Dermis blood vessel endothelial cell (primary cell): ENCODE measurements at regions not wholly inside any gene's neighbourhood (a gene's known extent, or its start where the extent isn't known, plus 50 kb on each side); places are given as distances from the start of the nearest gene placed in this dataset.

ENCODE experiments used
- DNase-seq: peaks from one replicate; pipeline ENCODE4 v3.0.0; 2010

DNA sequence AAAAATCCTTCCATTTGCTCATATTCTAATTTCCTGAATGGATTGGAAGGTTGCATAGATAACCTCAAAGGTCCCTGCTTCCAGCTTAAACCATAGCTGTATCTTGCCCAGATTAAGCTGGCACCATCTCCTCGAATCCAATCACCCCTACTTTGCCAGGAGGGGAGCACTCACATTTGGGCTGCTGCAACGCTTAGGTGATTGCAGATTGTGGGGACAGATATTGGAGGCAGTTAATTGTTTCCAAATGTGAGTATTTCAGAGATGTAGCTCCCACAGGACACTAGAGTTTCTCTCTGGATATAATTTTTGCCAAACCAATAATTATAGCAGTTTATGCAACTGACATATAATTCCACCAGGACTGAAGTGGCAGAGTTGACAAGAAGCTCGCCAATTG is 53.5 kb upstream of the ACSL1 start:
- no peak for DNase-seq

DNA sequence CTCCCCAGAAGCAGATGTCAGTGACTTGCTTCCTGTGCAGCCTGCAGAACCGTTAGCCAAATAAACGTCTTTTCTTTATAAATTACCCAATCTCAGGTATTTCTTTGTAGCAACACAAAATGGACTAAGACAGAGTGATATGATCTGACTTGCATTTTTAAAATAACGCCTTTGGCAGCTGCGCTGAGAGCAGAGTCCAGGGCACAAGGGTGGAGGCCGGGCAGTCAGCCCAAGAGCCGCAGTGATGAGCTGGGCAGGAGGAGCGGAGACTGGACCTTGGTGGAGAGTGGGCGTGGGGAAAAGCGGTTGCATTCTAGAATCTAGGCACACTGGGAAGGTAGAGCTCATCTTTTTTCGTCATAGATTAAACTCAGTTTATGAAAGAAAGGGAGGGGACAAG is 56.5 kb upstream of the ACSL1 start:
- no peak for DNase-seq

DNA sequence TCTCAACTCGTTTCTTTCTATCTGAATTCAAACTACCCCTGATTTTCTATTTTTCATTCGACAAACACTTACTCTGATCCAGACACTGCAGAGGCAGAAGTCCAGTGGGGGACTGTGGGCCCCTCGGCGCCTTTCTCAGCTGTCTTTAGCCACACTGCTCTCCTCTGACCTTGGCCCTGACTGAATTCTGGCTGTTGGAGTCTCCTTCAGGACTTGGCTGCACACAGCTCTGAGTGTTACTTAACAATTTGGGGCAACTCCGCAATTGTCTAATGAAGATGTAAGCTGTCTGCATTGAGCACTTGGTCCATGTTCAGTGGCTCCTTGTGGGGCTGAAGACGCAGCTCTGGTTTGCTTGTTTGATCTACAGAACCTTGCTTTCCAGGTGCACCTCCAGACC is 57.3 kb upstream of the ACSL1 start:
- DNase-seq, result no peak

DNA sequence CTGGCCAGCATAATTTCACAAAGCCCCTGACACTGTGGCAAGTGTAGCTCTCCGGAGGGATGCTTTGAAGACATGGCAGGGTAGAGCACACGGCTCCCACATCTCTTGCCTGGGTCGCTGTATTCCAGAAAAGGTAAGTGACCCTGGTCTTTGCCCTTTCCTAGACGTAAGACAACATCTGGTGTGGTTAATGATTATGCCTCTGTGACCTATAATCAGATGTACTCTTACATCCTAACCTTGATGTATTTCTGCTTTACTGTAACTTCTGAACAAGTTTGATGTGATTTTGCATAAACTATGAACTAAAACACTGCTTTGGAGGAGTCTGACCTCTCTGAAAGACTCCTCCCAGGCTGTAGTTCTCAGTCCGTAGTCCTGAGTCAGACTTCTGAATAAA is 59.1 kb upstream of the ACSL1 start:
- DNase-seq, result no peak

DNA sequence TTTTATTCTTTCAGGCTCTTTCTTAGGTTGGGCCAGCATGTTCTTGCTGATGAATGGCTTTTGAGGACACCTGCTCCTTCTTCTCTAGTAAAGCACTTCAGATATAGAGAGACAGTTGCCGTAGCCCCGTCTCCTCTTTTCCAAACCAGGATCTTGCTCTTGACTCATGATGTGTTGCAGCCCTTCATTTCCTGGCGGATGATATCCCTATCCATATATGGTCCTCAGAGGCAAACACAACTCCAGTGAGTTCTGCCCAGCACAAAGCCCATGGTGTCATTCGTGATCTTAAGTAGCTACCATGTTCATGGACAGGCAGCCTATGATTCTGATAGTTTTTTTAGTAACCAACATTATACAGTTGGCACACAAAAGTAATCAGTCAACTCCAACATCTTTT is 59.8 kb upstream of the ACSL1 start:
- no peak for DNase-seq

DNA sequence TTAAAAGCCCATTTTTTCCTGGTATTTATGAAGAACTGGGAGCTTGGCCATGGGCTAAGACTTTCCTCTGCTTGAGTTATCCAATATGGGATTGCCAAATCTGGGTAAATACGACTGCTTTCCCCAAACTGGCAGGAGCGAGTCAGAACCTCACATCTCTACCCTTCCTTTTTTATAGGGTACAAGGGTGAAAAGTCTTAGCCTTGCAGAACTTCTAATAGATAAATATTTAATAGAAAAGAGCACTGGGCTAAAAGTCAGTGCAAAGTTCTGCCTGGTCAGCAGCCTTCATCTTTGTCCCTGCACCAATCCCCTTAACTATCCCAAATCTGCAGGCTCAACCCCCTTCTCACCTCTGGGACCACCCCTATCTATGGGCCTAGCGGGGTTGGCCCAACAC is 61.6 kb upstream of the ACSL1 start:
- no peak for DNase-seq

DNA sequence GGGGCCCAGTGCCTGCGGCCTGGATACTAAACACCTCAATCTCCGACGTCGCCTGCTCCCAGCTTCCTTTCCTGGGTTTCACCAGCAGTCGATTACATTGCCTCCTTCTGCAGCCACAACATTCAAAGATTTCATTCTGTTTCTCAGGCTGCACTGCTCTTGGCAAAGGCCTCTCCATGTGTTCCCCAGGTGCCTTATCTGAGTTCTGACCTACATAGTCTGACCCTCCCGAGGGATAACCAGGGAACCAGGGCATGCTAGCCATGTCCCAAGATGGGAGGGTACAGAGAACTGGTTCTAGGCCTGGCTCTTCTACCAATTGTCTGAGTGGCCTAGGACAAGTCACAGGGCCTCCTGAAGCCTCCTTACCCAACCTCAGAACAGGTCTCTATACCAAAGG is 62.2 kb upstream of the ACSL1 start:
- DNase-seq, result no peak

DNA sequence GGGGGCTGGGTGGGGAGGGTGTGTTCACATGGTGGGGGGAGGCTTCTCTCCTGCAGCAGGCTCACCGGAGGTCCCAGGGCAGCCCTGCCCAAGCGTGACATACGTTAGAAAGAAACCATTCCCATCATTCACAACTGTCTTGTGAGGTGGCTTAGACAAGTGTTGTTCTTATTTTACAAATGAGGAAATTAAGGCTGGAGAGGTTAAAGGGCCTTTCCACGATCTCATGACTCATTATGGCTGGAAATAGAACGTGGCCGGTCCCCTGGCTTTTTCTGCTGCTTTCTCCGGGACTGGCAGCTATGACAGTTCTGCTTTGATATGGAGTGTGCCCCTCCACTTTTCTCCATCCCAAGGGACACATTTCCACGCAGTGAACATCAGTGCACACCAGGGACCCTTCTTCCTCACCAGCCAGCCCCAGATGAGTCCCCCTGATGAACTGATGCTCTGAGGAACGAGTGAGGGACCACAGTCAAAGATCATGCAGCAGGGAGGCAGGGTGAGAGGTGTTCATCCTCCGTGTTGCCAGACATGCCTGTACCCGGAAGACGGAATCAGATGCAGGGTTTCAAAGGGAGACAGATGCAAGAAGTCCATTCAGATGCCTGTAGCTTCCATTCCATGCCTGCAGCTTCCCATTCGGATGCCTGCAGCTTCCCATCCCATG is 64.0 kb upstream of the ACSL1 start:
- DNase-seq, result no peak

DNA sequence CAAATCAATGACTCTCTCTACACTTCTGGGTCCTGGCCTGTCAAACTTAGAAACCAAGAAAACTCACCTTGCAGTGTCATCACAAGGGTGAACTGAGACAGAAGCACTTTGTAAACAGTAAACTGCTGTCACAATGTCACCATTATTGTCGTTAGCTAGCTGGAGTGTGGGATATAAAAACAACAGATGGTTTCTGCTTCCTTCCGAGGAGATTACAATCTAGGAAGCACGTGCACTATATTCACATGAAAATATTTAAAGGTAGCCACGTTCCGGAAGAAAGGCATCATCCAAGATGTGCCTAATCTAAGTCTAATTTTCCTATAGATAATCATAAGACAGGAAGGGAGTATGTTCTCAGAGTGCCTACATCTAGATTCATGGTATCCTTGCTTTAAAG is 64.7 kb upstream of the ACSL1 start:
- no peak for DNase-seq

DNA sequence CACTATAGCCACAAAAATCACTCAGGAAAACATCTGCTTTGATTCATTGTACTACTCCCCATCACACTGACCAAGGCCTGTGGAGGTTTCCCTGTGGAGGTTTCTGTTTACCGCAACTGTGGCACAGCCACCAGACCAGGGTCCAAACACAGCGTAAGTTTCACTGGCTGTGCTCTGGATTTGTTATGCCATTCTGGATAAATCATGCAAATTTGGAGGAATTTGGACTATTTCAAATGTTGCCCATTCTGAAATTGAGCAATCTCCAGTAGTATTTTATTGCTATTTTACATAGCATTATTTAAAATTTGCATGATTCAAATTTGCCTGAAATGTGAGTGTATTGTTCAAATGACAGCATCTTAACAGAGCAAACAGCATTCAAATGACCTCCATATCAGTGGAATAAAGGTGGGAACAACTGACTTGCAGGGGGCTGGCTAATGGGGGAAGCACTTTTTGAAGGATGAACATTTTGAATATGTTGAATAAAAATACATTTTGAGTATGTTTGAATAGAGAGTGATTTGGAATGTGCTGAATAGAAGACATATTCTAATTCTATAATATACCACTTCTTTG is 66.1 kb upstream of the ACSL1 start:
- no peak for DNase-seq

DNA sequence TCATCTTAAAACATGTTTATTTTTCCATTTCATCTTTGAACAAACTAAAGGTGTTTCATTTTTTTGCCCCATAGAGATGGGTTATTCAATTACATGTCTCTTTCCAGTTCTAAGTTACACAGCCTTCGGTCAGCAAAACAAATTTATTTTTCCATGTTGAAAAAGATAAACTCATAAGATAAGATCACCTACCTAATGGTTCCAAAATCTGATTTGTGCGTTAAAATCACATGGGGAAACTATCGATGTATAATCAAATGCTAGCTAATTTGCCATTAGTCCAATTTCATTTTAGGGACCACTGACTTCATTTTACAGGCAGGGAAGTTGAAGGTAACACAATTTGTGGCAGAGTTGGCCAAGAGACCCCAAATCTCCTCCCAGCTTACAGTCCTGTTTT is 67.2 kb upstream of the ACSL1 start:
- no peak for DNase-seq

DNA sequence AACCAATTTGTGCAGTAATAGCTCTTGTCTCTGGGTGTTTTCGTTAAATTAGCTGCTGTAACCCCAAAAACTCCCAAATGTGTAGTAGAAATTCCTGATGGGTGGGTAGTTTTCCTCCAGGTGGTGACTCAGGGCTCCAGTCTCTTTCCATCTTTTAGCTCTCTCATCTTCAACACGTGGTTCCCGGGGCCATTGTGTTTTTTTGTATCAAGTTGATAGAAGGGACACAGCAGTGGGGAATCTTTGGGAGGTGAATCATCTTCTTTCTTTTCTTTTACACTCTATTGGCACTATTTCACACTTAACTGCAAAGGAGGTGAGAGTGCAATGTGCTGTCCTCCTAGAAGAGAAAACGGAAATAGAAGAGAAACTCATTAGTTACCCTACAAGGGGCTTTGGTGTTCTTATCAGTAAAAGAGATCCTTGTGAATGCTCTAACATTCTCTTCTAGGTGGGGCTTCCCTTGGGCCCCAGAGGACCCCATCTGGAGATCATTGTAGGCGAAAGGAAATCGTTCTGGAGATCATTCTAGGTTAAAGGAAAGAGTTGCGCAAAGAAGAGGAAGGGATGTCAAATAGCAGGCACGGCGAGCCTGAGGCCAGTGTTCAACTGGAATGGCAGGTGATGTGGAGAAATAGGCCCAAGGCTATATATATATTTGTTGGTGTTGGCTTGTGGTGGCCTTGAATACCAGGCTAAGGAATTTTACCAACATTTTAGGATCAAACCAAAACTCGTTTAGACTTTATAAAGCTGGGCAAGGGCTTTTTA is 68.2 kb upstream of the ACSL1 start:
- no peak for DNase-seq

DNA sequence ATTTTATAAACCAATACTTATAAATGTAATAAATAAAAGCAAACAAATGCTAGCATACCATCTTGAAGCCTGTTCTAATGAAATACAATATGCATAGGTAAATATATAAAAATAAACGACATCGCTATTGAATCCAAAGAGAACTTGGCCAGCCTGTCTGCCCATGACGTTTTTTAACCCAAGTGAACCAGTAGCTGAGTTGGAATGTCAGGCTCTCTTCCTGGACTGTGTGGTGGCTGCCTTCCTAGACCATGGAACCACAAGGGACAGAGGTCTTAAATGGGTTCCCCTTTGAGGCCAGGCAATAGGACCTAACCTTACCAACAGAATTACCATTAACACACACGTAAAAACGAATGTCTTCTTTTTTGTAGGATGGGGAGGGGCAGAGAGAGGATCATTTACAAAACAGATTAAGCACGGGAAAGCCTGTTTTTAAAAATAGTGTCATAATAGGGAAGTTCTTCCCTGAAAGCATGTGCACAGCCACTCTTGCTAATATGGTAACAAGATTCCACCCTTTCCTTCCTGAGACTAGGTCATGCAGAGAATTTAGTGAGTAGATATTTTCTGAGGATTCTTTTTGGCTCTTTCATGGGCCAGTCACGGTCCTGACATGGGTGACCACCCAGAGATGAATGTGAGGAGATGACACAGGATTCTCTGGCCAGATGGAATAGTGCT is 69.4 kb upstream of the ACSL1 start:
- no peak for DNase-seq

DNA sequence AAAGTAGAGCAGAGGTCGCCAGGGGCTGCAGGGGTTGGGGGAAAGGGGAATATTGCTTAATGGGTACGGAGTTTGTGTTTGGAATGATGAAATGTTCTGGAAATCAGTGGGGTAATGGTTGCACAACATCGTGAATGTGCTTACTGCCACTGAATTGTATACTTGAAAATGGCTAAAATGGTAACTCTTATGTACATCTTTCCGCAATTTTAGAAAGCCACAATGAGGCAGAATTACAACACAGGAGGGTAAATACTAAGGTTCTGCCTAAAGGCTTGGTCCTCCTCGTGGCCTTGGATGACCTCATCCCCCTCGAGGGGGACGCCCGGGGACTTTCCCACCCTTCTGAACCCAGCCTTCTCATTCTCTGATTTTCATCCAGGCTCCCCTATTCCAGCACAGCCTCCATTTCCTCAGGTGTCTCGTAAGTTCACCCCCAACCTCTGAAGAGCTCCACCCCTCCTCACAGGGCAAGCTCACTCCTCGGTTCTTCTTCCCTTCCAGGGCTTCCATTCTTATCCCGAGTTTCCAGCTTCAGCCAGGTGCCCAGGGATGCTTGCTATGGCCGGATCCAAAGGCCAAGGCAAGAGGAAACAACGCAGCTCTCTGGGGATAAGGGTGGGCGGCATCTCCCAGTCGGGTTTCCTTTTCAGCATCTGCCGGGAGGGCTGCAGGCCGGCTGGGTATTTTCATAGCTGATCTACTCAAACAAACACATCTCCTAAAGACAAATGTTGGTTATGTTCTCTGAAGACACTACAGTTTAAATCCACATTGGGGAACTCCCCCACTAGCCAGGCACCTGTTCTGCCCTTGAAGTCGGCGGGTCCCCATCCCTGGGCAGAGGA is 71.3 kb upstream of the ACSL1 start:
- DNase-seq, result no peak

DNA sequence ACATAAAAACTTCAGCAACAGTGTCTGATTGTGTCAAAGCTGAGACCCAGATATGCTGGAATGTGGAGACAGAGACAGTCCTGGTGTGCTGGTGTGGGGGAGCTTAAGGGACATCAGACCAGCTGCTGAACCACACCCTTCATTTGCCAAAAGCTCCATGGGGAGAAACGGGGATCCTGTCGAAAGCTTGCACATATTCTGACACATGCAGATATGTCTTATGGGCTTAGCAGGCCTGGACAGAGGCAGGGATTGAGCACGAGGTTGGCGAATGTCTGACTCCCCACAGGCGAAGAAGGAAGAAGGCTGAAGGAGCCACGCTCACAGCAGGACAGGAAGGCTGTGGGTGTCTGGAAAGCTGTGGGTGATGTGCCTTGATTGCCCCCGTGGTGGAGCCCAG is 72.1 kb upstream of the ACSL1 start:
- DNase-seq, result no peak

DNA sequence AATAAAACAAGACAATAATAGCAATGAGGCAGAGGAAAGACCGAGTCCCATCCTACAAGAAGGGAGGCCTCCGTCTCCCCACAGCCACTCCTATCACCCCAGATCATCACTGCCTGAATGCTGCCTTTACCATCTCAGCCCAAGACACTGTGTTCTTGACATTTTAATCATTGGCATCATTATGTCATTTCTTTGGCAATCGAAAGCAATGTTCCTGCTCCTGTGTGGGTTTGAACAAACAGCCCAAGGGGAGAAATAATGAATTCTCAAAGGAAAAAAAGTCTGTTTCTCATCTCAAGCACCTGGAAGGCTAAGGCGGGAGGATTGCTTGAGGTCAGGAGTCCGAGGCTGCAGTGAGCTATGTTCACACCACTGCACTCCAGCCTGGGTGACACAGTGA is 73.0 kb upstream of the ACSL1 start:
- no peak for DNase-seq

DNA sequence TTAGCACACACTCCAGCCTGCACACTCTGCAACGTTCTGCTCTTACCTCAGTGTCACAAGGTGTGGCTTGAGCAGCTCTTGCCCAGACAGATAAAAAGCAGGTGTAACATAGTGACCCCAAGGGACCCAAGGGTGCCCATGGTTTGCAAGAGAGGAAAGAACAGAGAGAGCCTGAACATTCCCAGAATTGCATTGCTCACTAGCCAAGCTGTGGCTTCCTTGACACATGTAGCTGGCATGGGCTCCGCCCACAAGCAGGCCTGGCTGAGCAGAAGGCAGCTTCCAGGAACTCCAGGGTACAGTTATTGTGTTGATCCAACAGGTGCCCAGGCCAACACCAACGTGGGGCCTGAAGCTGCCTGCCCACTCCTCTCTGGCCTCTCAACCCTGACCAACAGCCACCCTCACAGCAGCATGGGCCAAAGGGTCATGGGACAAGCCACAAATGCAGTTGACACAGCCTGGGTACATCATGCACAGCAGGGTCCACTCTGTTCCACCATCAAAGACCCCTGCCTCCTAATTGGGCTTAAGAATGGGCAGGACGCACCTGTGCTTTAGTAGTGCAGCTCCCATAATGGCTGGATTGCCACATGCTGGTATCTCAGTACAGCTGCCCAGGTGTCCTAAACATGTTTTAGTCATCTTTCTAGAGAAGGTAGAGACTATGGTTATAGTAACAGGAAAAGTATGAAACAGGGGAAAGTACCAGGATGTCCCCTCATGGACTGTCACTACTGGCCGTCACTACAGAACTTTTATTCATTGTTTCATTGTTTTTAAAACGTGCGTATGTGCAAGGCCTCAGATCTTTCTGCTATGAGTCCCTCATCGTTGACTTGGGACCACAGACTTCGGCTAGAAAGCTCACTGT is 73.7 kb upstream of the ACSL1 start:
- no peak for DNase-seq

DNA sequence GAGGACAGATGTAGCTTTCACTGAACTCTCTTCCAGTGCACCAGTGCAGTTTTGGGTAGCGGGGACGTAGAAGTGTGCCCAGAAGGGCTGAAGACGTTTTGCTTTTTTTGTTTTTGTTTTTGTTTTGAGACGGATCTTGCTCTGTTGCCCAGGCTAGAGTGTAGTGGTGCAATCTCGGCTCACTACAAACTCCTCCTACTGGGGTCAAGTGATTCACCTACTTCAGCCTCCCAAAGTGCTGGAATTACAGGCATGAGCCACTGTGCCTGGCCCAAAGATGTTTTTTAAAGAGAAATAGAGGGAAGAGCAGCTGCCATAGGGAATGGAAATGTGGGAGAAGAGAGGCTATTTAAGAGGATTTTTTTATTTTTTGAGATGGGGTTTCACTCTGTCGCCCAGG is 74.4 kb upstream of the ACSL1 start:
- no peak for DNase-seq

DNA sequence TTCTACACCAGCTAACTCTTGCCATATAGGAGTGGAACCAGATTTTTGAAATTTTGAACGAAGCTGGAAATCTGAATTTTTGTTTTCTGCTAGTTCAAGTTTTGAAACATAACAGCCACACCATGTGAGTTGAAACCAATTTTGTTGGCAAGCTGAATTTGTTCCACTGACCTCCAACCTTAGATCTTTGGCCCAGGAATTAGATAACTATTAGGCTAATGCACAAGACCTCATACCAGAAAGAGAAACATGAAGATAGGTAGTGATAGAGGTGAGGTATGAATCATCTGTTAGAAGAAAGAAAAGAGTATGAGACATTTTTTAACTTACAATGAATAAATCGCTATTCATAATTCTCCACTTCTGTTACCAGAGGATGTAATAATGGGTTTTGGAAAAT is 76.8 kb upstream of the ACSL1 start:
- no peak for DNase-seq

DNA sequence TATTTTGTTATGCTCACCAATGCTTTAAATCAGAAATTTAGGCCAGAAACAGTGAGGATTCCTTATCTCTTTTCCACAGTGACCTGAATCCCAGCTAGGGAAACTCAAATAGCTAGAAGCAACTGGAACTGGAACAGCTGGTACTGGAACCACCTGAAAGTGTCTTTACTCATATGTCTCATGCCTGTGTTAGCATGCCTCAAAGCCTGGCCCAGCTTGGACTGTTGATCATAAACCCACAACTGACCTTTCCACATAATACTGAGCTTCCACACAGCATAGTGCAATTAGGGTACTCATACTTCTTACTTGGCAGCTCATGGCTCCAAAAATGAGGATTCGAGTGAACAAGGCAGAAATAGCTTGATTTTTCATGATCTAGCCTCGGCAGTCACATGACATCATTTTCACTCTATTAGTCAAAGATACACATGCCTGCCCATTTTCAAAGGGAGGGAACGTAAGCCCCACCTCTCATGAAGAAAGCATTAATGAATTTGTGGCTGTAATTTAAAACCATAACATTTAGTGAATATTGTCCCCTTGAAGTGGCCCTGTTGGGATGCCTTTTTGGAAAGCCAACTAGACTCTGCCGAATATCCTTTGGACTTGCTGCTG is 80.8 kb upstream of the ACSL1 start:
- no peak for DNase-seq

DNA sequence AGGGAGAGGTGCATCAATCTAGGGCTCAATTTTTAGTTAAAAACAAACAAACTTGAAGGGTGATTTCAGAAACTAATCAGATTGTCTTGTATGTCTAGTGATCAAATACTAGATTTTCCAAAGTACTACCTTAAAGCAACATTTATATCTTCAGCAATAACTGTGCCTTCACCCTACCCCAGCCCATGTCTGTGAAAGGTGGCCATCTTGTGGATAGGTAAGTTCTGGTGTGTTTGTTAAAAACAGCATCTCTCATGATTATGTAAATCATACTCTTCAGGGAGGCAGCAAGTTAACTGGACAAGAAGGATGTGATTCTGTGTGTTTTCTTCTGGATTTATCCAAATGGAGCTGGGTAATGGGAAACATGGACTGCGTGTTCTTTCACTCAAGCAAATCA is 81.4 kb upstream of the ACSL1 start:
- peak; percentile 4 for DNase-seq
